SH-SY5Y (cell line): ENCODE measurements at regions not wholly inside any gene's neighbourhood (a gene's known extent, or its start where the extent isn't known, plus 50 kb on each side); places are given as distances from the start of the nearest gene placed in this dataset.

Experiments
- GATA2 ChIP-seq: IDR thresholded peaks from 2 replicates; pipeline ENCODE4 v1.6.1; 2011; ENCODE audit warnings: mild to moderate bottlenecking, low read depth, low read length
- GATA3 ChIP-seq: IDR thresholded peaks from 2 replicates; pipeline ENCODE4 v1.6.1; 2011; ENCODE audit warnings: low read depth, mild to moderate bottlenecking, low read length, moderate library complexity

DNA sequence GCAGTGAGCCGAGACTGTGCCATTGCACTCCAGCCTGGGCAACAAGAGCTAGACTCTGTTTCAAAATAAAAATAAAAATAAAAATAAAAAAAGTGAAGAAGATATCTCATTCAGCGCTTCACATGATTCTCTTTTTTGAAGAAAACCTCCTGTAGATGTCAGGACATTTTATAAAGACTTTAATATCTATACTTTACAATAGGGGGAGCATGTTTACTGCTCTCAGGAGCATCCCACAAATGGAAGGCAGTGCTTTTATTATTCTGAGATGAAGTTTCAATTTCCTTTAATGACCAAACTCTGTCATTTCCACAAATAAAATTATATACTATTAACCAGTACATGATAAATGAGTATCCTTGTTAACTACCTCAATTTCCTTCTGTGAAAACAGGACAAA lies 118.7 kb upstream of the MYOCD start:
- TF ChIP-seq GATA2 (no peak), GATA3 (no peak)
